LNCaP clone FGC (cell line): ENCODE measurements at regions not wholly inside any gene's neighbourhood (a gene's known extent, or its start where the extent isn't known, plus 50 kb on each side); places are given as distances from the start of the nearest gene placed in this dataset.

ENCODE experiments used
- DNase-seq: peaks from one replicate; pipeline ENCODE4 v3.0.0-alpha.2; 2011; ENCODE audit warnings: low read depth
- H3K4me3 ChIP-seq: 2 replicates; pipeline ENCODE4 v1.5.1; 2011; ENCODE audit warnings: mild to moderate bottlenecking, low read depth, low read length, control low read depth
- TF ChIP-seq, protein P1 (sequence below): IDR thresholded peaks from 2 replicates; pipeline ENCODE4 v1.5.1; 2012; ENCODE audit warnings: mild to moderate bottlenecking; ENCODE audit not compliant: control insufficient read depth, insufficient read depth; ENCODE audit errors: extremely low read depth

DNA sequence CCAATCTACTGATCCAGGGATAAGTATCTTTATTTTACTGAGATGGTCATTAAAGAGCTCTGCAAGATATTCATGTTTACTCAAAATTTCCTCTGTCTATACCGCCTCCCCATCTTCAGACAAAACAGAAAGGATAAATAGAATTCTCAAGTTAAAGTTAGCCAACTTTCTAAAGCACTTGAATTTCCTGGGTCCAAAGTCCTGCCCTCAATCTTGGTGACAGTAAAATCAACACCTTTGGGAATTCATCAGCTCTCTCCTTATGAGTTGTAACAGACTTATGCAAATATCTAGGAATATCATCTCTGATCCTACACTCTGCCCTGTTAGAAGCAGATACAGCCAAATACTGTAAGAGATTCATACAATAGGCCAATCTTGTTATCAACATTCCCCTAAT, 122.5 kb upstream of the HAAO start:
- TF ChIP-seq, protein P1, sequence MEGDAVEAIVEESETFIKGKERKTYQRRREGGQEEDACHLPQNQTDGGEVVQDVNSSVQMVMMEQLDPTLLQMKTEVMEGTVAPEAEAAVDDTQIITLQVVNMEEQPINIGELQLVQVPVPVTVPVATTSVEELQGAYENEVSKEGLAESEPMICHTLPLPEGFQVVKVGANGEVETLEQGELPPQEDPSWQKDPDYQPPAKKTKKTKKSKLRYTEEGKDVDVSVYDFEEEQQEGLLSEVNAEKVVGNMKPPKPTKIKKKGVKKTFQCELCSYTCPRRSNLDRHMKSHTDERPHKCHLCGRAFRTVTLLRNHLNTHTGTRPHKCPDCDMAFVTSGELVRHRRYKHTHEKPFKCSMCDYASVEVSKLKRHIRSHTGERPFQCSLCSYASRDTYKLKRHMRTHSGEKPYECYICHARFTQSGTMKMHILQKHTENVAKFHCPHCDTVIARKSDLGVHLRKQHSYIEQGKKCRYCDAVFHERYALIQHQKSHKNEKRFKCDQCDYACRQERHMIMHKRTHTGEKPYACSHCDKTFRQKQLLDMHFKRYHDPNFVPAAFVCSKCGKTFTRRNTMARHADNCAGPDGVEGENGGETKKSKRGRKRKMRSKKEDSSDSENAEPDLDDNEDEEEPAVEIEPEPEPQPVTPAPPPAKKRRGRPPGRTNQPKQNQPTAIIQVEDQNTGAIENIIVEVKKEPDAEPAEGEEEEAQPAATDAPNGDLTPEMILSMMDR, result no peak
- no peak overlapping the region for H3K4me3 ChIP-seq
- no peak for DNase-seq

DNA sequence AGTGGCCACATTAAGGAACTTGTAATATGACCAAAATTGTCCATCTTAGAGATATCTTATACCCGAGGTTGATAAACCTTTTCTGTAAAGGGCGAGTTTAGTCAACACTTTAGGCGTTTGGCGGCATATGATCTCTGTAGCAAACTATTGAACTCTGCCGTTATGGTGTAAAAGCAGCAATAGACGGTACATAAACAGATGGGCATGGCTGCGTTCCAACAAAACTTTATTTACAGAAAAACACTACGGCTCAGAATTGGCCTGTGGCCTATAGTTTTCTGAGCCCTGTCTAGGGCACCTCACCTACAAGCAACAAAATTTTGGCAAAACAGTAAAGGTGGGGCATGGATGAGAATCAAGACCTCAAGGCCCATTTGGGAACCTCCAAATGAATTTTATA, 121.9 kb upstream of the HAAO start:
- no peak overlapping the region for H3K4me3 ChIP-seq
- TF ChIP-seq, protein P1, result no peak
- no peak for DNase-seq

DNA sequence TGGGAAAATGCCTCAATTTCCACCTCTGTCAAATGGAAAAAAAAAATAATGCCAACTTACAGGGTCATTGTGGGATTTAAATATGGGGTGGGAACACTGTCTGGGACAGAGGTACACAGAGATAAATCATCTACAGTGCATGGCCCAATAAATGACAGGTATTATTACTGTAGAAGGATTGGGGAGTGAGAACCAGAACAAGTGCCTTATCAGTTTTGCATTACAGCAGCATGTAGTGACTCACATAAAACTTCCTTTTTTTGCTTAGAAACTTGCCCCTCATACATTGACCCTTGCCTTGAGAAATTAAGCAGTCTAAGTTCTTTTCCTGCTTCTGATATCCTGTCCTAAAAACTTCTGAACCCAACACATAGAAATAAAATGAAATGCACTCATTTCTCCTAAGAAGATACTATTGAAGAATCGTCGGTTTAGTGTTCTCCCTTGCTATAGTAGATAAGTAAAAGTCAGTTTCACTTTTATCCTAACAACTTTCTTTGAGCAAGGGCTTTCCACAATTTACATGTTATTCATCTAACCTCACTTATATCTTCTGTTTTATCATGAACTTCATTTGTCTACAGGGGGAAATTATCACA, 121.0 kb upstream of the HAAO start:
- TF ChIP-seq, protein P1, result no peak
- DNase-seq, result no peak
- H3K4me3 ChIP-seq, result no peak overlapping the region

DNA sequence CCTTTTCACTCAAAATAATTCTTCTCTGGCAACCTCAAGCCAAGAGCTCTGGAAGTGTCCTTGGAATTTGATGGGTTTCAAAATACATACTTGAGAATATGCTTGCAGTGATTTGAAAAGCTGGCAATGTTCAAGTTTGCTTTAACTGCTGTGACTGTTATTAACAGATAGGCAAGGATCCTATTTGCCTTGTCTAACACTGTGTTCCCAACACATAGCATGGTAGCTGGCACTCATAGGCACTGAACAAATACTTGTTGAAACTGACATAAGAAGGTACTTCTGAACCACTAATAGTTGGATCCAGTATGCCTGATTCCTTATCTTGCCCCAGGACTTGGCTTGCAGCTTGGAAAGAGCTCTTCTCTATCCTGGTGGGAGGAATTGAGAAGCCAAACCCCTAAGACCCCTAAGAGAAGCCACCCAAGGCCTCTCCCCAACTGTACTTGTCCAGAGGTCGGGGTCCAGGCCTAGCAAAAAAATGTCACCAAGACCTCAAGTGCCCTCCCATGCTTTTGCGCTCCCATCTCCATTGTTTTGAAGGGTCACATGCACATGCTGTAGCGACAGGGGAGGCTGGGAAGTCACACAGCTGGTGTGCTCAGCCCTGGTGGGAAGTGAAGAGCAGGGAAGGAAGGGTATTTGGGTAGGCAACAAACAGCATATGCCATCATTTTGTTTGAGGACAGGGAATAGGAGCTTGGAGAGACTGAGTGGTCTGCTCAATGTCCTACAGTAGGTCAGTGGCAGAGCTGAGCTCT, 118.4 kb upstream of the HAAO start:
- no peak overlapping the region for H3K4me3 ChIP-seq
- TF ChIP-seq, protein P1, result no peak
- DNase-seq, result peak; percentile 87

DNA sequence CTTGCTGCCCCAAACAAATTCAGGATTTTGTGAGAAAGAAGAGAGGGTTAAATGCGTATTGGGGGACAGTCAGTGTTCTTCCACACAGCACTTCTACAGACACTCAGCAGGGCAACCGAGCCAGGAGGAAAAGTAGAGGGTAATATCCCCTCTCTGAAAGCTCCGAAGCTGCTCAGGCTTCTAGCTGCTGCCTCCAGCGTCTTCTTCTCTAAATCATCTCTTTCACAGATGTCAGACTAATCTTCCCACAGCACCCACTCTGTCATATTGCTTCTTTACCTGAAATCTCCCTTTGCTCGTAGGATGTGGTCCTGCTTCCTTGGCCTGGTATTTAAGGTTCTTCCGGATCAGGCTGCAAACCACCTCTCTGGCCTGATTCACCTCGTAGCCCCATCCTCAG, 117.6 kb upstream of the HAAO start:
- no peak overlapping the region for H3K4me3 ChIP-seq
- TF ChIP-seq, protein P1, result no peak
- no peak for DNase-seq

DNA sequence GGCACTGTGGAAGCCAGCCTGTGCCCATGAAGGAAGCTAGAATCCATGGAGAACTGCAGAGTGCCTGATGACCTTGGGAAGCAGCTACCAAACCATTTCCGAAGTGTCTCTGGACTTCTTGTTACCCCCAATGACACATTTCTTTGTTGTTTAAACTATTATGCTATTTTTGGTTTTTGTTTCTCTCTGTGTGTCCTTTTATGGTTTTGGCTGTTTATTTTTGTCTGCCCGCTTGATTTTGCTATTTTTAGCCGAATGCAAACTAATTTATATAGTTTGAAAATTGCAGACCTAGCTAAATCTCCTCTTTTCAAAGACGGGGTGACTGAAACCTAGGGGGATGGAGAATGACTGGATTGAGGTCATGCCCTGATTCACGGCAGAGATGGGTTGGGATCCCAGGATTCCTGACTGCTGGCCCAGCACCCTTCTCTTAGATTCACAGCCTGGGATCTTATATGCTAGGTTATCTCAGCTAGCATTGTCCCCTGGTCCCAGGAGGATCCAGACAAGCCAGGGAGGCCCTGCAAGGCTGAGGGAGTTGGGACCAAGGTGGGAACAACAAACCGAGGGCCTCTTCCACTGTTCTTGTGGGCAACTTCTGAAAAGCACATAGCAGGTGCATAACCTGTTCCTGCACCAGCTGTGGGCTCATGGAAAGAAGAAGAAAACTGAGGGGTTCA, 116.3 kb upstream of the HAAO start:
- no peak overlapping the region for H3K4me3 ChIP-seq
- TF ChIP-seq, protein P1, result no peak
- no peak for DNase-seq
